HCT116 (cell line): ENCODE measurements at regions not wholly inside any gene's neighbourhood (a gene's known extent, or its start where the extent isn't known, plus 50 kb on each side); places are given as distances from the start of the nearest gene placed in this dataset.

Experiments
- ATAC-seq: fragments of 200-7000 bp; cut with Tn5 transposase; 2 replicates; pipeline ENCODE4 v1.9.1; 2020; ENCODE audit warnings: mild to moderate bottlenecking, moderate library complexity
- BruUV-seq: library from RNA; stranded (reverse); fragments of 400-500 nt; replicated peaks from 2 replicates; lab custom pipeline; 2021; lab: Mats Ljungman, UMichigan
- CTCF ChIA-PET: fragments of 300-600 bp; sonication (Branson Sonifier 250); formaldehyde crosslinking; loops from one replicate; lab custom pipeline; 2021; ENCODE audit warnings: antibody characterized with exemption; lab: Charles Lee
- POLR2A ChIA-PET: fragments of 300-600, 350-600 bp; sonication (Branson Sonifier 250); formaldehyde crosslinking; loops from one replicate; lab custom pipeline; 2021; ENCODE audit warnings: antibody characterized with exemption; lab: Charles Lee
- RAD21 ChIA-PET, 2 experiments: fragments of 300-600 bp; sonication (Branson Sonifier 250); formaldehyde crosslinking; loops; one replicate each; lab custom pipeline; 2023; ENCODE audit warnings: low total read pairs in 2 of 2; ENCODE audit not compliant: uncharacterized antibody in 2 of 2, unreplicated experiment in 2 of 2, low non-redundant PET in 1 of 2; lab: Charles Lee
- DNase-seq: peaks from one replicate; pipeline ENCODE4 v3.0.0-alpha.2; 2010; ENCODE audit warnings: low read depth, low spot score
- H2AFZ ChIP-seq: fragments of 200-600 bp; shearing (Covaris generic), sonication (generic); 2 replicates; pipeline ENCODE4 v1.6.1; 2017; ENCODE audit warnings: low read depth, mixed run types, mixed read lengths, antibody characterized with exemption, low read length; ENCODE audit not compliant: poor library complexity, severe bottlenecking
- H3K27ac ChIP-seq: 2 replicates; pipeline ENCODE4 v1.5.1; 2012; ENCODE audit warnings: low read depth, low read length
- H3K27me3 ChIP-seq: fragments of 200-600 bp; sonication (generic); 2 replicates; pipeline ENCODE4 v1.6.1; 2016; ENCODE audit warnings: mixed run types, low read length, mixed read lengths; ENCODE audit not compliant: insufficient read depth
- H3K36me3 ChIP-seq, 2 experiments: fragments of 200-500 bp in 1 of 2; fragments of 200-600 bp in 1 of 2; sonication (Bioruptor generic) in 1 of 2; sonication (generic) in 1 of 2; 2 replicates each; pipeline versions ENCODE4 v1.5.1 to v1.6.1; 2014 to 2016; ENCODE audit warnings: low read length in 2 of 2, inconsistent platforms in 1 of 2, mixed read lengths in 1 of 2, mixed run types in 1 of 2; ENCODE audit not compliant: insufficient read depth in 2 of 2, control insufficient read depth in 1 of 2
- H3K4me1 ChIP-seq, 2 experiments: fragments of 200-600 bp in 1 of 2; sonication (generic) in 1 of 2; 2 replicates each; pipeline versions ENCODE4 v1.5.1 to v1.6.1; 2012 to 2017; ENCODE audit warnings: low read length in 2 of 2, inconsistent platforms in 1 of 2, mild to moderate bottlenecking in 1 of 2, mixed read lengths in 1 of 2, mixed run types in 1 of 2, moderate library complexity in 1 of 2; ENCODE audit not compliant: insufficient read depth in 2 of 2, control insufficient read depth in 1 of 2
- H3K4me2 ChIP-seq: fragments of 200-600 bp; sonication (generic); 2 replicates; pipeline ENCODE4 v1.6.1; 2017; ENCODE audit warnings: mixed run types, low read length, mixed read lengths
- H3K4me3 ChIP-seq, 2 experiments: fragments of 200-600 bp in 1 of 2; sonication (generic) in 1 of 2; replicated peaks in 1 of 2; 2 replicates each; pipeline ENCODE4 v1.5.1; 2011 to 2016; ENCODE audit warnings: low read length in 2 of 2, control low read depth in 1 of 2, low read depth in 1 of 2, mild to moderate bottlenecking in 1 of 2, mixed read lengths in 1 of 2, mixed run types in 1 of 2
- H3K79me2 ChIP-seq: fragments of 200-600 bp; sonication (generic); 2 replicates; pipeline ENCODE4 v1.6.1; 2017; ENCODE audit warnings: mild to moderate bottlenecking, mixed run types, low read length, moderate library complexity, mixed read lengths; ENCODE audit not compliant: insufficient read depth
- H3K9ac ChIP-seq: fragments of 200-600 bp; sonication (generic); 2 replicates; pipeline ENCODE4 v1.6.1; 2016; ENCODE audit warnings: low read length, mixed read lengths
- H3K9me2 ChIP-seq: fragments of 200-600 bp; sonication (generic), shearing (Covaris generic); 2 replicates; pipeline ENCODE4 v1.6.1; 2017; ENCODE audit warnings: mixed run types, mild to moderate bottlenecking, moderate library complexity; ENCODE audit not compliant: insufficient read depth
- H3K9me3 ChIP-seq, 2 experiments: fragments of 200-500 bp in 1 of 2; fragments of 200-600 bp in 1 of 2; sonication (Bioruptor generic) in 1 of 2; sonication (generic) in 1 of 2; 2 replicates each; pipeline ENCODE4 v1.6.1; 2014 to 2017; ENCODE audit warnings: low read length in 2 of 2, mixed read lengths in 2 of 2, inconsistent platforms in 1 of 2, low read depth in 1 of 2, mild to moderate bottlenecking in 1 of 2, mixed run types in 1 of 2, moderate library complexity in 1 of 2; ENCODE audit not compliant: control insufficient read depth in 1 of 2, insufficient read depth in 1 of 2
- H4K20me1 ChIP-seq: fragments of 200-600 bp; sonication (generic), shearing (Covaris generic); 2 replicates; pipeline ENCODE4 v1.6.1; 2017; ENCODE audit warnings: mixed run types, mild to moderate bottlenecking, moderate library complexity; ENCODE audit not compliant: insufficient read depth
- CBX3 ChIP-seq: IDR thresholded peaks from 2 replicates; pipeline ENCODE4 v1.6.1; 2012; ENCODE audit warnings: low read depth
- CEBPB ChIP-seq: IDR thresholded peaks from 2 replicates; pipeline ENCODE4 v1.6.1; 2012; ENCODE audit warnings: low read depth
- EGR1 ChIP-seq: IDR thresholded peaks from 2 replicates; pipeline ENCODE4 v1.6.1; 2012; ENCODE audit warnings: low read depth
- ELF1 ChIP-seq: IDR thresholded peaks from 2 replicates; pipeline ENCODE4 v1.6.1; 2012; ENCODE audit warnings: low read depth, borderline replicate concordance
- POLR2A ChIP-seq: IDR thresholded peaks from 2 replicates; pipeline ENCODE4 v1.7.0; 2011; ENCODE audit warnings: borderline replicate concordance; ENCODE audit not compliant: insufficient read depth, insufficient read length; ENCODE audit errors: extremely low read depth
- SIN3A ChIP-seq: IDR thresholded peaks from 2 replicates; pipeline ENCODE4 v1.6.1; 2012; ENCODE audit warnings: low read depth
- SP1 ChIP-seq: IDR thresholded peaks from 2 replicates; pipeline ENCODE4 v1.6.1; 2012; ENCODE audit warnings: low read depth
- SRF ChIP-seq: IDR thresholded peaks from 2 replicates; pipeline ENCODE4 v1.6.1; 2012; ENCODE audit warnings: low read depth
- TCF7L2 ChIP-seq: IDR thresholded peaks from 2 replicates; pipeline ENCODE4 v1.7.0; 2011; ENCODE audit warnings: borderline replicate concordance, inconsistent platforms; ENCODE audit not compliant: insufficient read depth, insufficient read length; ENCODE audit errors: extremely low read depth
- ZFX ChIP-seq: fragments of 450-650 bp; IDR thresholded peaks from 2 replicates; pipeline ENCODE4 v1.6.1; 2017
- ZNF274 ChIP-seq: fragments of 200-500 bp; sonication (Bioruptor generic); IDR thresholded peaks from 2 replicates; pipeline ENCODE4 v1.6.1; 2014; ENCODE audit warnings: mild to moderate bottlenecking, low read depth, low read length, inconsistent platforms
- intact Hi-C: fragments of 100-400 bp; cut with micrococcal nuclease; formaldehyde crosslinking; loops from 2 replicates; pipeline ENCODE4 v1.10.0; 2022
- TF ChIP-seq, protein P1 (sequence below): IDR thresholded peaks from 2 replicates; pipeline ENCODE4 v1.6.1; 2012; ENCODE audit warnings: low read depth
- TF ChIP-seq, protein P2 (sequence below): IDR thresholded peaks from 2 replicates; pipeline ENCODE4 v1.6.1; 2012
- TF ChIP-seq, protein P3 (sequence below), 3 experiments: fragments of 200-600 bp in 1 of 3; sonication (generic) in 1 of 3; IDR thresholded peaks in 2 of 3; conservative IDR thresholded peaks in 1 of 3; 2 replicates each; pipeline ENCODE4 v1.5.1; 2012 to 2017; ENCODE audit warnings: low read depth in 2 of 3, low read length in 2 of 3, antibody characterized with exemption in 1 of 3, borderline replicate concordance in 1 of 3, control low read depth in 1 of 3, mild to moderate bottlenecking in 1 of 3, mixed read lengths in 1 of 3, mixed run types in 1 of 3, moderate library complexity in 1 of 3; ENCODE audit not compliant: insufficient read depth in 1 of 3

GRCh38 chr3:110958313-110959147 lies 113.1 kb upstream of the NECTIN3 start:
- Histone ChIP-seq H4K20me1 (no peaks in the 10 kb centered on the region), H3K27ac (no peak overlapping the region), H3K9me3 (no peaks in the 10 kb centered on the region), H3K79me2 (no peaks in the 10 kb centered on the region), H3K4me2 (no peak overlapping the region), H3K9ac (no peak overlapping the region), H3K27me3 (no peaks in the 10 kb centered on the region), H3K9me2 (no peaks in the 10 kb centered on the region), H3K36me3 (no peaks in the 10 kb centered on the region), H2AFZ (no peak overlapping the region), H3K4me1 (no peaks in the 10 kb centered on the region), H3K4me3 (no peak overlapping the region)
- RAD21 ChIA-PET, result no interaction called here
- no TSS peak for BruUV-seq
- CTCF ChIA-PET, result no interaction called here
- DNase-seq (no peak), ATAC-seq (no peak)
- intact Hi-C loops, result no loop called here
- POLR2A ChIA-PET, result interaction anchor here (1.3 kb wide), 1 partner anchor 9 kb away, joined by 3 read pairs; no protein-coding TSS in a partner anchor
- TF ChIP-seq SRF (no peak), TCF7L2 (no peak), POLR2A (no peak), CBX3 (no peak), SP1 (no peak), CEBPB (no peak), ZNF274 (no peak), EGR1 (no peak), ELF1 (no peak), SIN3A (no peak), ZFX (no peak)
- TF ChIP-seq, protein P1, sequence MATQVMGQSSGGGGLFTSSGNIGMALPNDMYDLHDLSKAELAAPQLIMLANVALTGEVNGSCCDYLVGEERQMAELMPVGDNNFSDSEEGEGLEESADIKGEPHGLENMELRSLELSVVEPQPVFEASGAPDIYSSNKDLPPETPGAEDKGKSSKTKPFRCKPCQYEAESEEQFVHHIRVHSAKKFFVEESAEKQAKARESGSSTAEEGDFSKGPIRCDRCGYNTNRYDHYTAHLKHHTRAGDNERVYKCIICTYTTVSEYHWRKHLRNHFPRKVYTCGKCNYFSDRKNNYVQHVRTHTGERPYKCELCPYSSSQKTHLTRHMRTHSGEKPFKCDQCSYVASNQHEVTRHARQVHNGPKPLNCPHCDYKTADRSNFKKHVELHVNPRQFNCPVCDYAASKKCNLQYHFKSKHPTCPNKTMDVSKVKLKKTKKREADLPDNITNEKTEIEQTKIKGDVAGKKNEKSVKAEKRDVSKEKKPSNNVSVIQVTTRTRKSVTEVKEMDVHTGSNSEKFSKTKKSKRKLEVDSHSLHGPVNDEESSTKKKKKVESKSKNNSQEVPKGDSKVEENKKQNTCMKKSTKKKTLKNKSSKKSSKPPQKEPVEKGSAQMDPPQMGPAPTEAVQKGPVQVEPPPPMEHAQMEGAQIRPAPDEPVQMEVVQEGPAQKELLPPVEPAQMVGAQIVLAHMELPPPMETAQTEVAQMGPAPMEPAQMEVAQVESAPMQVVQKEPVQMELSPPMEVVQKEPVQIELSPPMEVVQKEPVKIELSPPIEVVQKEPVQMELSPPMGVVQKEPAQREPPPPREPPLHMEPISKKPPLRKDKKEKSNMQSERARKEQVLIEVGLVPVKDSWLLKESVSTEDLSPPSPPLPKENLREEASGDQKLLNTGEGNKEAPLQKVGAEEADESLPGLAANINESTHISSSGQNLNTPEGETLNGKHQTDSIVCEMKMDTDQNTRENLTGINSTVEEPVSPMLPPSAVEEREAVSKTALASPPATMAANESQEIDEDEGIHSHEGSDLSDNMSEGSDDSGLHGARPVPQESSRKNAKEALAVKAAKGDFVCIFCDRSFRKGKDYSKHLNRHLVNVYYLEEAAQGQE, result no peak
- TF ChIP-seq, protein P2, sequence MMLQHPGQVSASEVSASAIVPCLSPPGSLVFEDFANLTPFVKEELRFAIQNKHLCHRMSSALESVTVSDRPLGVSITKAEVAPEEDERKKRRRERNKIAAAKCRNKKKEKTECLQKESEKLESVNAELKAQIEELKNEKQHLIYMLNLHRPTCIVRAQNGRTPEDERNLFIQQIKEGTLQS, result no peak
- TF ChIP-seq, protein P3, sequence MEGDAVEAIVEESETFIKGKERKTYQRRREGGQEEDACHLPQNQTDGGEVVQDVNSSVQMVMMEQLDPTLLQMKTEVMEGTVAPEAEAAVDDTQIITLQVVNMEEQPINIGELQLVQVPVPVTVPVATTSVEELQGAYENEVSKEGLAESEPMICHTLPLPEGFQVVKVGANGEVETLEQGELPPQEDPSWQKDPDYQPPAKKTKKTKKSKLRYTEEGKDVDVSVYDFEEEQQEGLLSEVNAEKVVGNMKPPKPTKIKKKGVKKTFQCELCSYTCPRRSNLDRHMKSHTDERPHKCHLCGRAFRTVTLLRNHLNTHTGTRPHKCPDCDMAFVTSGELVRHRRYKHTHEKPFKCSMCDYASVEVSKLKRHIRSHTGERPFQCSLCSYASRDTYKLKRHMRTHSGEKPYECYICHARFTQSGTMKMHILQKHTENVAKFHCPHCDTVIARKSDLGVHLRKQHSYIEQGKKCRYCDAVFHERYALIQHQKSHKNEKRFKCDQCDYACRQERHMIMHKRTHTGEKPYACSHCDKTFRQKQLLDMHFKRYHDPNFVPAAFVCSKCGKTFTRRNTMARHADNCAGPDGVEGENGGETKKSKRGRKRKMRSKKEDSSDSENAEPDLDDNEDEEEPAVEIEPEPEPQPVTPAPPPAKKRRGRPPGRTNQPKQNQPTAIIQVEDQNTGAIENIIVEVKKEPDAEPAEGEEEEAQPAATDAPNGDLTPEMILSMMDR (IDR thresholded peaks at IDR 0.05 in 2 of 3, conservative IDR thresholded peaks at IDR 0.05 in 1 of 3; ENCODE audit: borderline replicate concordance in 1 of 3, insufficient read depth in 1 of 3, low read depth in 2 of 3, low read length in 2 of 3), result no peak
- TF ChIP-seq, all 23 proteins: peak for 0
